Pulmonary artery endothelial cell (primary cell): ENCODE measurements at regions not wholly inside any gene's neighbourhood (a gene's known extent, or its start where the extent isn't known, plus 50 kb on each side); places are given as distances from the start of the nearest gene placed in this dataset.

ENCODE experiments used
- DNase-seq: peaks from one replicate; pipeline ENCODE4 v3.0.0-alpha.2; 2011; ENCODE audit warnings: low read depth, low spot score

GRCh38 chr20:7496394-7496991 is 443.8 kb downstream of the HAO1 start:
- DNase-seq, result no peak

- DNase-seq, result peak; percentile 95
Measured at GRCh38 chr20:7497985-7498384, 442.3 kb downstream of the HAO1 start.

- DNase-seq, result no peak
Measured at GRCh38 chr20:7499201-7499600, 441.1 kb downstream of the HAO1 start.

GRCh38 chr20:7500231-7500663 is 440.0 kb downstream of the HAO1 start:
- DNase-seq, result no peak

GRCh38 chr20:7503501-7503900 is 436.8 kb downstream of the HAO1 start:
- no peak for DNase-seq

- no peak for DNase-seq
Measured at GRCh38 chr20:7505152-7505834, 435.0 kb downstream of the HAO1 start.

GRCh38 chr20:7505835-7506221 is 434.4 kb downstream of the HAO1 start:
- no peak for DNase-seq

GRCh38 chr20:7516621-7517111 is 423.6 kb downstream of the HAO1 start:
- DNase-seq, result no peak

GRCh38 chr20:7520361-7520760 is 419.9 kb downstream of the HAO1 start:
- no peak for DNase-seq

- no peak for DNase-seq
Measured at GRCh38 chr20:7523288-7523687, 417.0 kb downstream of the HAO1 start.

- DNase-seq, result no peak
Measured at GRCh38 chr20:7540018-7540417, 400.2 kb downstream of the HAO1 start.

- no peak for DNase-seq
Measured at GRCh38 chr20:7540923-7541322, 399.3 kb downstream of the HAO1 start.

GRCh38 chr20:7571101-7571500 is 369.2 kb downstream of the HAO1 start:
- DNase-seq, result no peak

- DNase-seq, result no peak
Measured at GRCh38 chr20:7571521-7572055, 368.7 kb downstream of the HAO1 start.

- no peak for DNase-seq
Measured at GRCh38 chr20:7579888-7580287, 360.4 kb downstream of the HAO1 start.

- no peak for DNase-seq
Measured at GRCh38 chr20:7585126-7585679, 355.1 kb downstream of the HAO1 start.

- DNase-seq, result no peak
Measured at GRCh38 chr20:7586481-7586880, 353.8 kb downstream of the HAO1 start.

- no peak for DNase-seq
Measured at GRCh38 chr20:7589164-7589563, 351.1 kb downstream of the HAO1 start.

GRCh38 chr20:7596541-7596940 is 343.7 kb downstream of the HAO1 start:
- DNase-seq, result no peak

- no peak for DNase-seq
Measured at GRCh38 chr20:7601431-7601830, 338.8 kb downstream of the HAO1 start.

- no peak for DNase-seq
Measured at GRCh38 chr20:7606941-7607340, 333.3 kb downstream of the HAO1 start.

- no peak for DNase-seq
Measured at GRCh38 chr20:7608250-7608649, 332.0 kb downstream of the HAO1 start.

GRCh38 chr20:7609251-7609650 is 331.0 kb downstream of the HAO1 start:
- no peak for DNase-seq
